ENCODE measurements at regions not wholly inside any gene's neighbourhood (a gene's known extent, or its start where the extent isn't known, plus 50 kb on each side); places are given as distances from the start of the nearest gene placed in this dataset.

- no peaks in the 10 kb centered on the region for H3K36me3 ChIP-seq (replicated peaks; ENCODE audit: control insufficient read depth, insufficient read depth, low read length)
- H3K4me3 ChIP-seq (ENCODE audit: insufficient read depth, low read depth, low read length) = no peak overlapping the region
- DNase-seq = no peak
- no peaks in the 10 kb centered on the region for H3K27me3 ChIP-seq (ENCODE audit: control insufficient read depth, insufficient read depth, low read length)
These were observed 115.0 kb downstream of the ADAM29 start for GRCh38 chr4:175033162-175033561.

DNA sequence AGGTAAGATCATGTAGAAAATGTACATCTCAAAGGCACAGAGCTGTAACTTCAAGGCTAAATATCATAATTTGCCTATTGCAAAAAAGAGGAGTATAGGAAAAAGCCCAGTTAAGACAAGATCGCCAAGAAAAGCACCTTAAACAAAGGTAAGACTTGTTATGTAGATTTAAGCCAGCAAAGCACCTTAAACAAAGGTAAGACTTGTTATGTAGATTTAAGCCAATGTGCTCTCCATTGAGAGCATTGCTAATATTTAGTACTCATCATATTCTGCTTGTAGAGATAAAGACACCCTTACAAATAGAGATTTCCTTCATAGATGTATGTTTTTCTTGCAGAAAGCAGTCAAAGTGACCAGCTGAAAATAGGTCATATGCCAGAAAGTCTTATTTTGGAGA, 115.8 kb downstream of the ADAM29 start:
- H3K27me3 ChIP-seq (ENCODE audit: control insufficient read depth, insufficient read depth, low read length) = no peaks in the 10 kb centered on the region
- no peak overlapping the region for H3K4me3 ChIP-seq (ENCODE audit: insufficient read depth, low read depth, low read length)
- no peaks in the 10 kb centered on the region for H3K36me3 ChIP-seq (replicated peaks; ENCODE audit: control insufficient read depth, insufficient read depth, low read length)
- DNase-seq = no peak

- no peaks in the 10 kb centered on the region for H3K36me3 ChIP-seq (replicated peaks; ENCODE audit: control insufficient read depth, insufficient read depth, low read length)
These were observed 117.0 kb downstream of the ADAM29 start for GRCh38 chr4:175034986-175035705.

GRCh38 chr4:175035905-175036304, 117.7 kb downstream of the ADAM29 start:
- Histone ChIP-seq H3K4me3 (ENCODE audit: insufficient read depth, low read depth, low read length) (no peak overlapping the region), H3K27me3 (ENCODE audit: control insufficient read depth, insufficient read depth, low read length) (no peaks in the 10 kb centered on the region), H3K36me3 (replicated peaks; ENCODE audit: control insufficient read depth, insufficient read depth, low read length) (no peaks in the 10 kb centered on the region)
- DNase-seq = no peak

More at GRCh38 chr4:175034986-175035705, 117.0 kb downstream of the ADAM29 start:
- Histone ChIP-seq H3K27me3 (ENCODE audit: control insufficient read depth, insufficient read depth, low read length) (no peaks in the 10 kb centered on the region), H3K4me3 (ENCODE audit: insufficient read depth, low read depth, low read length) (no peak overlapping the region)
- DNase-seq = no peak

- no peak for DNase-seq
- no peaks in the 10 kb centered on the region for H3K27me3 ChIP-seq (ENCODE audit: control insufficient read depth, insufficient read depth, low read length)
- H3K4me3 ChIP-seq (ENCODE audit: insufficient read depth, low read depth, low read length) = no peak overlapping the region
- no peaks in the 10 kb centered on the region for H3K36me3 ChIP-seq (replicated peaks; ENCODE audit: control insufficient read depth, insufficient read depth, low read length)
These were observed 130.1 kb downstream of the ADAM29 start for GRCh38 chr4:175048111-175048784.

DNA sequence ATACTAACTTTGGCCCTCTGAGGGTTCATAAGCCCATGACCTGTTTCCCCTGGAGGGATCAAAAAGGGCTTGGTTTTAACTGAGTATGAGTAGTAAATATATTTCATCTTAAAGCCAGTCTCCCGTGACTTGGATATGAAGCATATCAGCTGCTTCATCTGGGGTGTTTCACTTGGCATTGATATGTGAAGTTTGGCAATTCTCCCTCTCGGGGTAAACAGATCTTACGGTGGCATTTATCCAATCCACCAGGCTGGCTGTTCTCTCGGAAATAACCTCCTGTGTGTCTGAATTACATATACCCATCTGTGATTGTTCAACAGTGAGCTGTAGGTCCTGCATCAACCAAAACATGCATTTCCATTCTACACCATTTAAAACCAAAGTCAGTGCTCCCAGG, 130.7 kb downstream of the ADAM29 start:
- no peaks in the 10 kb centered on the region for H3K27me3 ChIP-seq (ENCODE audit: control insufficient read depth, insufficient read depth, low read length)
- no peak for DNase-seq
- no peaks in the 10 kb centered on the region for H3K36me3 ChIP-seq (replicated peaks; ENCODE audit: control insufficient read depth, insufficient read depth, low read length)
- no peak overlapping the region for H3K4me3 ChIP-seq (ENCODE audit: insufficient read depth, low read depth, low read length)

DNA sequence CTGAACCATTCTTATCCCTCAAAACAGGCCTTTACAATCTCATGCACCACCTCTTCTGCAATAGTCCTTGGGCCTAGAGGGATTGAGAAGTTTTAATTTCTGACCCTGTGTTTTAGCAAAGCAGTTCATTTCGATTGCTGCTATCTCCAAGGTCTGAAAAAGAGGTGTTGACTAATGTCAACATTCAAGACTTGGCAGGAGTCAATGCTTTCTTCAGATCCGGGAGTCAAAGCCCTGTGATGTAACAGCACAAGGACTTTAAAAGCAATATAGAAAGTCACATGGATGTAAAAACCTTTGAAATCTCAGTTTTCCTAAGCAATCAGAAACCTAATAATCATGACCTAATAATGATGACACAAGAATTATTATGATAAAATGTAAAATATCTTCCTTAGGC, 133.8 kb downstream of the ADAM29 start:
- Histone ChIP-seq H3K36me3 (replicated peaks; ENCODE audit: control insufficient read depth, insufficient read depth, low read length) (no peaks in the 10 kb centered on the region), H3K4me3 (ENCODE audit: insufficient read depth, low read depth, low read length) (no peak overlapping the region), H3K27me3 (ENCODE audit: control insufficient read depth, insufficient read depth, low read length) (no peaks in the 10 kb centered on the region)
- DNase-seq = no peak

DNA sequence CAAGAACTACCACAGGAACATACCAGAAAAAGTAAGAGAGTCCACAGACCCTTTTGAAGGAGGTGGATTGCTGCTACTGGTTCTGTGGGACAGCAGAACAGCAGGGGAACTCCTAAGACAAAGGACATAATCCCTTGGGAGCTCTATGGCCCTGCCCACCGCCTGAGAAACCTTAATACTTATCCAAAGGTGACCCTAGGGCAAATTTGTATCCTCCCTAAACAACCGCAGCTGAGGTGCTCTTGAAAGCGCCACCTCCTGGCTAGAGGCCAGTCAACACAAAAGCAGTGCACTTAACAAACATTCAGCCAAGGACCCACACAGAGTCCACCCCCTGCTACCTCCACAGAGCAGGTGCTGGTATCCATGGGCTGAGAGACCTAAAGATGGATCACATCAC, 136.8 kb downstream of the ADAM29 start:
- Histone ChIP-seq H3K36me3 (replicated peaks; ENCODE audit: control insufficient read depth, insufficient read depth, low read length) (no peaks in the 10 kb centered on the region), H3K27me3 (ENCODE audit: control insufficient read depth, insufficient read depth, low read length) (no peaks in the 10 kb centered on the region), H3K4me3 (ENCODE audit: insufficient read depth, low read depth, low read length) (no peak overlapping the region)
- DNase-seq = peak; percentile 37

DNA sequence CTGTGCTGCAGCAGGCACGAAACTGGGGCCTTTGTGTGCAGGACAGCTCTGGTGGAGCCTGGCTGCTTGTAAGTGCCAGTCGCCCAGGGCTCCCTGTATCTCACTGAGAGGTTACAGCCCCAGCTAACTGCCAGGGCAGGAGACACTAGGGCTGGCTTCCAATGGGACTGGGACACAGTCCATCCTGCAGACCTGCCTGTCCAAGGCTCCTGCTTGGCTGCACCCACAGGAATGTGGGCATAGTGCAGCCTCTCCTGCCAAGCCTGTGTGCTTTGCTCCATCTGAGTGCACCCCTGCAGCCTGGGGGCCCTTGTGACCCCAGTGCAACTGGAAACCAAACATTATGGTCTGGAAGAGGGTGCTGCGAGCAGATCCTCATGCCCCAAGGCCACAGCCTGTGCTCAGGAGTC, 144.0 kb downstream of the ADAM29 start:
- Histone ChIP-seq H3K27me3 (ENCODE audit: control insufficient read depth, insufficient read depth, low read length) (no peaks in the 10 kb centered on the region), H3K36me3 (replicated peaks; ENCODE audit: control insufficient read depth, insufficient read depth, low read length) (no peaks in the 10 kb centered on the region), H3K4me3 (ENCODE audit: insufficient read depth, low read depth, low read length) (no peak overlapping the region)
- DNase-seq = no peak

GRCh38 chr4:175065228-175065627, 147.1 kb downstream of the ADAM29 start:
- no peak for DNase-seq
- H3K27me3 ChIP-seq (ENCODE audit: control insufficient read depth, insufficient read depth, low read length) = no peaks in the 10 kb centered on the region
- no peaks in the 10 kb centered on the region for H3K36me3 ChIP-seq (replicated peaks; ENCODE audit: control insufficient read depth, insufficient read depth, low read length)
- H3K4me3 ChIP-seq (ENCODE audit: insufficient read depth, low read depth, low read length) = no peak overlapping the region

DNA sequence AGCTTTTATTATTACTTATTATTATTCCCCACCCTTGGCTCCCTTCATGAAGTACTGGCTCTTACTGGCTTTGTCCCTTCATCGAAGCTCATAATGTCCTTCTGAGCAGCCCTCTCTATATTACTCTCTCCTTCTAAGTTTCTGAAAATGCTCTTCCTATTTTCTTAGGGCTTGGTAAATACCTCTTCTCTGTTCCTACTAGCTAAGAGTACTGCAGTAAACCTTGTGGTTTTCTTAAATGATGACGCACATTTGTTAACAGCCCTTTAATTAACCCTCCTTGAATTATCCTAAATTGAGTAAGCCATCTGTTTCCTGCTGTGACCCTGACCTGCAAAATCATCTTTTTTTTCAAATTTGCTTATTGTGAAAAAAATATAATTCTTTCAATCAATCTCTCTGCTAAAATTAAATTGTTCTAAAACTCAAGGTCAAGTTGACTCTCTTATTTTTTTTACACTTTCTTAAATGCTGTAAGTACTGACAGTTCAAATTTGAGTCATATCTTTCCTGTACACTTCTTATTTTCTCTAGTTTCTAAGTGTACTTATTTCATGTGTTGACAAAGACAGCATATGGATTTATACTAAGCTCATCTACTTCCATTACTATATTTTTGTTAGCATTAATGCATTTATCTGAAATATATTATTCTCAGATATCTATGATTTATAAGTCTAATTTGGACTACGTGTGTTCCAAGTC, 148.9 kb downstream of the ADAM29 start:
- no peaks in the 10 kb centered on the region for H3K36me3 ChIP-seq (replicated peaks; ENCODE audit: control insufficient read depth, insufficient read depth, low read length)
- H3K4me3 ChIP-seq (ENCODE audit: insufficient read depth, low read depth, low read length) = no peak overlapping the region
- DNase-seq = no peak
- no peaks in the 10 kb centered on the region for H3K27me3 ChIP-seq (ENCODE audit: control insufficient read depth, insufficient read depth, low read length)

- H3K27me3 ChIP-seq (ENCODE audit: control insufficient read depth, insufficient read depth, low read length) = no peaks in the 10 kb centered on the region
These were observed 150.1 kb downstream of the ADAM29 start for GRCh38 chr4:175068266-175068665.

DNA sequence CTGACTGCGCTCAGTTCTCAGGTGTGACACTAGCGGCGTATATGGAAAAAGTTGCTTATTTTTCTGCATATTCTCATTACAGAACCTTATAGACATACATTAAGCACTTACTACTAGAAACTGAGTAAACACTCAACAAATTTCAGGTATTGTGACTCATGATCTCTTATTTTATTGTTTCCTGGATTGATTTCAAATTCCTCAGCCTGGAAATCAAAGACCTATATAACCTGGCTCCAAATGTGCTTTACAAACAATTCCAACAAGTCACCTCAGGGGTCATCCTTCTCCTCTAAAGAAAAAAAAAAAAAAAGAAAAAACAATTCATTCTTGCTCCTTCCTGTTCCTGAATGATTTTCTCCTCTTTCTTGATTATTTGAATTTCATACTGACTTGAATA, 152.3 kb downstream of the ADAM29 start:
- H3K27me3 ChIP-seq (ENCODE audit: control insufficient read depth, insufficient read depth, low read length) = no peaks in the 10 kb centered on the region
- no peak for DNase-seq
- H3K36me3 ChIP-seq (replicated peaks; ENCODE audit: control insufficient read depth, insufficient read depth, low read length) = no peaks in the 10 kb centered on the region
- no peak overlapping the region for H3K4me3 ChIP-seq (ENCODE audit: insufficient read depth, low read depth, low read length)

More at GRCh38 chr4:175068266-175068665, 150.1 kb downstream of the ADAM29 start:
- Histone ChIP-seq H3K36me3 (replicated peaks; ENCODE audit: control insufficient read depth, insufficient read depth, low read length) (no peaks in the 10 kb centered on the region), H3K4me3 (ENCODE audit: insufficient read depth, low read depth, low read length) (no peak overlapping the region)
- DNase-seq = no peak

DNA sequence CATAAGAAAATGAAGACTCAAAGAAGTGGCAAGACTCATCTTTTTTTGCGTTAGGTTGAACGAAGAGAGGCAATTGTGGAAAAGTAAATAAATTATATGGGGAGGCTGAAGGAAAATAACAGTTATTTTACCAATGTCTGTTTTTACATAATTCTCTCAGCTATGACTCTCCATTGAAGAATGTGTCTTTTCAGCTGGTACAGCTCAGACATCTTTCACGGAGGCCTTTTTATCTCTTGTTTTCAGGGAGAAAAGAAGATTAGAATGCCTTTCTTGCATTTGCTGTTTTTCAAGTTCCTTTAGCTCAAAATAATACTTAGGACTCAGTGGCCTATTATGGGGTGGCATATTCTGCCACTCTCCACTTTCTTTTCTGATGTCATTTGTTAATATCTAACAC, 153.0 kb downstream of the ADAM29 start:
- no peaks in the 10 kb centered on the region for H3K27me3 ChIP-seq (ENCODE audit: control insufficient read depth, insufficient read depth, low read length)
- no peak for DNase-seq
- H3K36me3 ChIP-seq (replicated peaks; ENCODE audit: control insufficient read depth, insufficient read depth, low read length) = no peaks in the 10 kb centered on the region
- H3K4me3 ChIP-seq (ENCODE audit: insufficient read depth, low read depth, low read length) = no peak overlapping the region

GRCh38 chr4:175087145-175087544, 169.0 kb downstream of the ADAM29 start:
- H3K36me3 ChIP-seq (replicated peaks; ENCODE audit: control insufficient read depth, insufficient read depth, low read length) = no peaks in the 10 kb centered on the region
- H3K27me3 ChIP-seq (ENCODE audit: control insufficient read depth, insufficient read depth, low read length) = no peaks in the 10 kb centered on the region
- no peak overlapping the region for H3K4me3 ChIP-seq (ENCODE audit: insufficient read depth, low read depth, low read length)
- DNase-seq = no peak
